Activated B cell treated with CpG ODN at 0.5 μM for 24 hours (primary cell): ENCODE measurements at regions not wholly inside any gene's neighbourhood (a gene's known extent, or its start where the extent isn't known, plus 50 kb on each side); places are given as distances from the start of the nearest gene placed in this dataset.

ENCODE experiments used
- ATAC-seq: fragments of 200-7000 bp; cut with Tn5 transposase; one replicate; pipeline ENCODE4 v1.10.0; 2021; ENCODE audit warnings: low read depth, mild to moderate bottlenecking, moderate library complexity
- CTCF ChIA-PET: fragments of 350-600 bp; sonication (Branson Sonifier 250); formaldehyde crosslinking; loops from one replicate; lab custom pipeline; 2021; ENCODE audit warnings: antibody characterized with exemption; lab: Charles Lee
- POLR2A ChIA-PET: fragments of 350-600 bp; sonication (Branson Sonifier 250); formaldehyde crosslinking; loops from one replicate; lab custom pipeline; 2021; ENCODE audit warnings: antibody characterized with exemption; lab: Charles Lee
- DNase-seq: peaks from one replicate; pipeline ENCODE4 v3.0.0; 2022
- H3K27ac Mint-ChIP-seq: one replicate; pipeline ENCODE4 v1.8.0; 2020; ENCODE audit warnings: mixed read lengths
- H3K27me3 Mint-ChIP-seq: one replicate; pipeline ENCODE4 v1.8.0; 2021; ENCODE audit warnings: mixed read lengths
- H3K36me3 Mint-ChIP-seq: one replicate; pipeline ENCODE4 v1.8.0; 2021; ENCODE audit warnings: low read depth, mixed read lengths
- H3K4me1 Mint-ChIP-seq: one replicate; pipeline ENCODE4 v1.8.0; 2021; ENCODE audit warnings: mixed read lengths
- H3K4me3 Mint-ChIP-seq: one replicate; pipeline ENCODE4 v1.8.0; 2020; ENCODE audit warnings: mild to moderate bottlenecking, mixed read lengths
- H3K9me3 Mint-ChIP-seq: one replicate; pipeline ENCODE4 v1.8.0; 2020; ENCODE audit warnings: mixed read lengths
- CTCF ChIP-seq: fragments of 200-600 bp; IDR thresholded peaks from one replicate; pipeline ENCODE4 v1.8.0; 2022; ENCODE audit warnings: antibody characterized with exemption, mild to moderate bottlenecking
- intact Hi-C: fragments of 100-400 bp; cut with micrococcal nuclease; formaldehyde crosslinking; loops from one replicate; pipeline ENCODE4 v1.15.1; 2024

GRCh38 chr1:82587371-82587770, 786.6 kb downstream of the ADGRL2 start:
- Mint-ChIP-seq H3K27me3 (no peaks in the 10 kb centered on the region), H3K36me3 (no peaks in the 10 kb centered on the region), H3K27ac (no peak overlapping the region), H3K4me3 (no peak overlapping the region), H3K9me3 (peaks cover 5% of the 10 kb centered on the region), H3K4me1 (no peaks in the 10 kb centered on the region)
- ChIA-PET POLR2A (no interaction called here), CTCF (no interaction called here)
- intact Hi-C loops = no loop called here
- TF ChIP-seq CTCF = no peak
- ATAC-seq = no peak
- DNase-seq = no peak

- TF ChIP-seq CTCF = no peak
- no peaks in the 10 kb centered on the region for H3K27me3 Mint-ChIP-seq
- no peaks in the 10 kb centered on the region for H3K4me1 Mint-ChIP-seq
- intact Hi-C loops = no loop called here
- ChIA-PET CTCF (no interaction called here), POLR2A (no interaction called here)
- H3K4me3 Mint-ChIP-seq = no peak overlapping the region
- peaks cover 7% of the 10 kb centered on the region for H3K9me3 Mint-ChIP-seq
- no peak for DNase-seq
- ATAC-seq = no peak
- H3K36me3 Mint-ChIP-seq = no peaks in the 10 kb centered on the region
- no peak overlapping the region for H3K27ac Mint-ChIP-seq
Observed at GRCh38 chr1:82586473-82586872, 785.7 kb downstream of the ADGRL2 start.

GRCh38 chr1:82582347-82582746, 781.6 kb downstream of the ADGRL2 start:
- no peak for ATAC-seq
- no peak for DNase-seq
- Mint-ChIP-seq H3K4me1 (peaks cover 2% of the 10 kb centered on the region), H3K9me3 (peaks cover 3% of the 10 kb centered on the region), H3K27me3 (no peaks in the 10 kb centered on the region), H3K4me3 (no peak overlapping the region), H3K36me3 (no peaks in the 10 kb centered on the region), H3K27ac (no peak overlapping the region)
- POLR2A ChIA-PET = no interaction called here
- CTCF ChIA-PET = no interaction called here
- no peak for TF ChIP-seq CTCF
- intact Hi-C loops = no loop called here

- ChIA-PET POLR2A (no interaction called here), CTCF (no interaction called here)
- no peaks in the 10 kb centered on the region for H3K27me3 Mint-ChIP-seq
- H3K36me3 Mint-ChIP-seq = no peaks in the 10 kb centered on the region
- no peak overlapping the region for H3K4me3 Mint-ChIP-seq
- peaks cover 2% of the 10 kb centered on the region for H3K4me1 Mint-ChIP-seq
- intact Hi-C loops = no loop called here
- peaks cover 3% of the 10 kb centered on the region for H3K9me3 Mint-ChIP-seq
- DNase-seq (no peak), ATAC-seq (no peak)
- H3K27ac Mint-ChIP-seq = no peak overlapping the region
- TF ChIP-seq CTCF = no peak
Observed at GRCh38 chr1:82578086-82578726, 777.5 kb downstream of the ADGRL2 start.

- Mint-ChIP-seq H3K9me3 (peaks cover 2% of the 10 kb centered on the region), H3K27ac (no peak overlapping the region), H3K36me3 (no peaks in the 10 kb centered on the region), H3K4me1 (peaks cover 2% of the 10 kb centered on the region), H3K27me3 (no peaks in the 10 kb centered on the region), H3K4me3 (no peak overlapping the region)
- no peak for DNase-seq
- CTCF ChIA-PET = no interaction called here
- POLR2A ChIA-PET = no interaction called here
- intact Hi-C loops = no loop called here
- TF ChIP-seq CTCF = no peak
- no peak for ATAC-seq
Observed at GRCh38 chr1:82567348-82567747, 766.6 kb downstream of the ADGRL2 start.
